ENCODE measurements at regions not wholly inside any gene's neighbourhood (a gene's known extent, or its start where the extent isn't known, plus 50 kb on each side); places are given as distances from the start of the nearest gene placed in this dataset.

GRCh38 chrX:16250296-16250695, 83.0 kb downstream of the MAGEB17 start:
- no peaks in the 10 kb centered on the region for H3K4me1 ChIP-seq
- no peaks in the 10 kb centered on the region for H3K9me3 ChIP-seq
- H3K27ac ChIP-seq (replicated peaks in 1 of 4) = no peak overlapping the region
- DNase-seq (ENCODE audit: extremely low spot score) = no peak
- H3K4me3 ChIP-seq = no peak overlapping the region
- TF ChIP-seq POLR2A (IDR thresholded peaks at IDR 0.05; ENCODE audit: low read depth) (no peak), EP300 (IDR thresholded peaks at IDR 0.05) (no peak), CTCF (IDR thresholded peaks at IDR 0.05) (no peak), POLR2AphosphoS5 (IDR thresholded peaks at IDR 0.05) (no peak)
- no peaks in the 10 kb centered on the region for H3K36me3 ChIP-seq
- no peaks in the 10 kb centered on the region for H3K27me3 ChIP-seq
- intact Hi-C loops (cut with DNase I) = no loop called here
- 83% methylated on average over 1 of the region's 1 CpG for WGBS

GRCh38 chrX:16251782-16252181, 84.5 kb downstream of the MAGEB17 start:
- H3K4me3 ChIP-seq = no peak overlapping the region
- DNase-seq (ENCODE audit: extremely low spot score) = no peak
- no peaks in the 10 kb centered on the region for H3K27me3 ChIP-seq
- no peaks in the 10 kb centered on the region for H3K36me3 ChIP-seq
- no peaks in the 10 kb centered on the region for H3K4me1 ChIP-seq
- intact Hi-C loops (cut with DNase I) = no loop called here
- TF ChIP-seq POLR2A (IDR thresholded peaks at IDR 0.05; ENCODE audit: low read depth) = no peak
- TF ChIP-seq CTCF (IDR thresholded peaks at IDR 0.05) = no peak
- TF ChIP-seq POLR2AphosphoS5 (IDR thresholded peaks at IDR 0.05) = no peak
- no peak for TF ChIP-seq EP300 (IDR thresholded peaks at IDR 0.05)
- H3K27ac ChIP-seq (replicated peaks in 1 of 4) = no peak overlapping the region
- H3K9me3 ChIP-seq = peaks cover 0 to 5% (median 0%) of the 10 kb centered on the region in 4 donors
- 82% methylated on average over 4 of the region's 4 CpGs for WGBS

- no peak overlapping the region for H3K4me3 ChIP-seq
- no peak for TF ChIP-seq CTCF (IDR thresholded peaks at IDR 0.05)
- no peak for TF ChIP-seq POLR2AphosphoS5 (IDR thresholded peaks at IDR 0.05)
- no peak for TF ChIP-seq POLR2A (IDR thresholded peaks at IDR 0.05; ENCODE audit: low read depth)
- TF ChIP-seq EP300 (IDR thresholded peaks at IDR 0.05) = no peak
- H3K27ac ChIP-seq (replicated peaks in 1 of 4) = no peak overlapping the region
- H3K36me3 ChIP-seq = no peaks in the 10 kb centered on the region
- peaks cover 0 to 18% (median 0%) of the 10 kb centered on the region in 4 donors for H3K9me3 ChIP-seq
- no peak for DNase-seq (ENCODE audit: extremely low spot score)
- intact Hi-C loops (cut with DNase I) = no loop called here
- H3K4me1 ChIP-seq = no peaks in the 10 kb centered on the region
- 43% methylated on average over 4 of the region's 4 CpGs for WGBS
- no peaks in the 10 kb centered on the region for H3K27me3 ChIP-seq
Observed at GRCh38 chrX:16258882-16259281, 91.6 kb downstream of the MAGEB17 start.

GRCh38 chrX:16267431-16267830, 100.2 kb downstream of the MAGEB17 start:
- intact Hi-C loops (cut with DNase I) = no loop called here
- H3K4me1 ChIP-seq = no peaks in the 10 kb centered on the region
- H3K9me3 ChIP-seq = peaks cover 0 to 10% (median 0%) of the 10 kb centered on the region in 4 donors
- H3K27me3 ChIP-seq = no peaks in the 10 kb centered on the region
- H3K36me3 ChIP-seq = no peaks in the 10 kb centered on the region
- no peak overlapping the region for H3K4me3 ChIP-seq
- WGBS = 84% methylated on average over 1 of the region's 1 CpG
- no peak overlapping the region for H3K27ac ChIP-seq (replicated peaks in 1 of 4)
- no peak for TF ChIP-seq EP300 (IDR thresholded peaks at IDR 0.05)
- TF ChIP-seq POLR2AphosphoS5 (IDR thresholded peaks at IDR 0.05) = no peak
- DNase-seq (ENCODE audit: extremely low spot score) = no peak

GRCh38 chrX:16268206-16268605, 100.9 kb downstream of the MAGEB17 start:
- Histone ChIP-seq H3K27me3 (no peaks in the 10 kb centered on the region), H3K4me1 (no peaks in the 10 kb centered on the region), H3K36me3 (no peaks in the 10 kb centered on the region), H3K27ac (replicated peaks in 1 of 4) (no peak overlapping the region), H3K9me3 (peaks cover 0 to 10% (median 0%) of the 10 kb centered on the region in 4 donors), H3K4me3 (no peak overlapping the region)
- no peak for DNase-seq (ENCODE audit: extremely low spot score)
- 93% methylated on average over 2 of the region's 2 CpGs for WGBS
- no peak for TF ChIP-seq POLR2A (IDR thresholded peaks at IDR 0.05; ENCODE audit: low read depth)
- TF ChIP-seq CTCF (IDR thresholded peaks at IDR 0.05) = no peak
- TF ChIP-seq EP300 (IDR thresholded peaks at IDR 0.05) = no peak
- no peak for TF ChIP-seq POLR2AphosphoS5 (IDR thresholded peaks at IDR 0.05)
- intact Hi-C loops (cut with DNase I) = no loop called here
